ENCODE measurements at regions not wholly inside any gene's neighbourhood (a gene's known extent, or its start where the extent isn't known, plus 50 kb on each side); places are given as distances from the start of the nearest gene placed in this dataset.

GRCh38 chr11:133739481-133739880 lies 105.8 kb downstream of the SPATA19 start:
- no peak for TF ChIP-seq AFF4 (CRISPR knock-in tag; IDR thresholded peaks at IDR 0.05)
- TF ChIP-seq ARNT (IDR thresholded peaks at IDR 0.05): no peak
